Fibroblast of skin of scalp (primary cell): ENCODE measurements at regions not wholly inside any gene's neighbourhood (a gene's known extent, or its start where the extent isn't known, plus 50 kb on each side); places are given as distances from the start of the nearest gene placed in this dataset.
"Not testable (repeated sequence)": the region's sequence is repeated elsewhere in the genome, so short reads cannot be mapped to it uniquely, and the experiment has no call there.

Experiments used
- DNase-seq: peaks from one replicate; pipeline ENCODE4 v3.0.0-alpha.2; 2013

GRCh38 chr7:149930374-149931068, 56.8 kb downstream of the ATP6V0E2 start:
- peak; percentile 52 for DNase-seq

GRCh38 chr7:149933776-149934175, 60.0 kb downstream of the ATP6V0E2 start:
- not testable (repeated sequence) for DNase-seq

GRCh38 chr7:149947346-149947745, 73.6 kb downstream of the ATP6V0E2 start:
- DNase-seq: not testable (repeated sequence)

GRCh38 chr7:149948444-149948843, 74.7 kb downstream of the ATP6V0E2 start:
- not testable (repeated sequence) for DNase-seq

- DNase-seq: not testable (repeated sequence)
Observed at GRCh38 chr7:149949863-149950577, 76.3 kb downstream of the ATP6V0E2 start.

GRCh38 chr7:149950578-149950924, 76.8 kb downstream of the ATP6V0E2 start:
- DNase-seq: not testable (repeated sequence)

GRCh38 chr7:149951579-149951978, 77.8 kb downstream of the ATP6V0E2 start:
- DNase-seq: not testable (repeated sequence)

- DNase-seq: not testable (repeated sequence)
Observed at GRCh38 chr7:149958880-149959279, 85.1 kb downstream of the ATP6V0E2 start.

GRCh38 chr7:149960863-149961262, 87.1 kb downstream of the ATP6V0E2 start:
- not testable (repeated sequence) for DNase-seq

- DNase-seq: not testable (repeated sequence)
Observed at GRCh38 chr7:149961878-149962277, 88.1 kb downstream of the ATP6V0E2 start.

- not testable (repeated sequence) for DNase-seq
Observed at GRCh38 chr7:149962685-149963319, 89.0 kb downstream of the ATP6V0E2 start.

GRCh38 chr7:149963985-149964384, 90.2 kb downstream of the ATP6V0E2 start:
- DNase-seq: not testable (repeated sequence)

GRCh38 chr7:149966444-149966843, 92.7 kb downstream of the ATP6V0E2 start:
- DNase-seq: not testable (repeated sequence)

- DNase-seq: not testable (repeated sequence)
Observed at GRCh38 chr7:149972977-149973376, 99.2 kb downstream of the ATP6V0E2 start.

GRCh38 chr7:149973681-149974080, 99.9 kb downstream of the ATP6V0E2 start:
- DNase-seq: not testable (repeated sequence)

- DNase-seq: not testable (repeated sequence)
Observed at GRCh38 chr7:149975608-149976007, 101.8 kb downstream of the ATP6V0E2 start.

- DNase-seq: not testable (repeated sequence)
Observed at GRCh38 chr7:149978537-149978936, 104.8 kb downstream of the ATP6V0E2 start.

- DNase-seq: not testable (repeated sequence)
Observed at GRCh38 chr7:149978944-149979343, 105.2 kb downstream of the ATP6V0E2 start.

GRCh38 chr7:149982537-149983112, 108.9 kb downstream of the ATP6V0E2 start:
- DNase-seq: not testable (repeated sequence)

GRCh38 chr7:149986866-149987265, 113.1 kb downstream of the ATP6V0E2 start:
- DNase-seq: not testable (repeated sequence)

GRCh38 chr7:149991652-149992302, 118.0 kb downstream of the ATP6V0E2 start:
- DNase-seq: not testable (repeated sequence)

GRCh38 chr7:149992366-149992765, 118.6 kb downstream of the ATP6V0E2 start:
- DNase-seq: not testable (repeated sequence)
